CD14-positive monocyte (primary cell): ENCODE measurements at regions not wholly inside any gene's neighbourhood (a gene's known extent, or its start where the extent isn't known, plus 50 kb on each side); places are given as distances from the start of the nearest gene placed in this dataset.

Source experiments
- DNase-seq, 3 donors: peaks; one replicate each; pipeline ENCODE4 v3.0.0-alpha.2; 2011 to 2022
- H2AFZ ChIP-seq: 2 replicates; pipeline ENCODE4 v1.6.0; 2012; ENCODE audit warnings: mild to moderate bottlenecking, low read depth, low read length, inconsistent platforms; ENCODE audit not compliant: insufficient read depth, poor library complexity, severe bottlenecking
- H3K27ac ChIP-seq, 2 donors: 1 replicate in 1 of 2; 2 replicates in 1 of 2; pipeline ENCODE4 v1.5.1; 2012 to 2013; ENCODE audit warnings: low read length in 2 of 2, control low read depth in 1 of 2, inconsistent platforms in 1 of 2, low read depth in 1 of 2, mild to moderate bottlenecking in 1 of 2
- H3K27me3 ChIP-seq, 2 donors: one replicate each; pipeline versions ENCODE4 v1.6.0 to v1.6.1; 2011 to 2013; ENCODE audit warnings: low read length in 2 of 2; ENCODE audit not compliant: control insufficient read depth in 2 of 2, insufficient read depth in 2 of 2
- H3K36me3 ChIP-seq, 2 donors: replicated peaks in 1 of 2; 1 replicate in 1 of 2; 2 replicates in 1 of 2; pipeline versions ENCODE4 v1.5.1 to v1.6.1; 2012 to 2013; ENCODE audit warnings: low read length in 2 of 2, control low read depth in 1 of 2, inconsistent platforms in 1 of 2, mild to moderate bottlenecking in 1 of 2; ENCODE audit not compliant: insufficient read depth in 2 of 2, control insufficient read depth in 1 of 2
- H3K4me1 ChIP-seq, 2 donors: 1 replicate in 1 of 2; 2 replicates in 1 of 2; pipeline versions ENCODE4 v1.5.1 to v1.6.1; 2012 to 2013; ENCODE audit warnings: low read length in 2 of 2, control low read depth in 1 of 2, inconsistent platforms in 1 of 2, mild to moderate bottlenecking in 1 of 2, moderate library complexity in 1 of 2; ENCODE audit not compliant: insufficient read depth in 2 of 2, control insufficient read depth in 1 of 2
- H3K4me2 ChIP-seq: replicated peaks from 2 replicates; pipeline ENCODE3; 2012; ENCODE audit warnings: low read length, moderate library complexity, mild to moderate bottlenecking; ENCODE audit not compliant: poor library complexity, severe bottlenecking; ENCODE audit errors: extremely low read depth
- H3K4me3 ChIP-seq, 3 experiments: fragments of 200-600 bp in 1 of 3; sonication (generic) in 1 of 3; replicated peaks in 1 of 3; 1 replicate in 2 of 3; 2 replicates in 1 of 3; pipeline ENCODE4 v1.5.1; 2011 to 2013; ENCODE audit warnings: low read length in 3 of 3, mild to moderate bottlenecking in 3 of 3, control low read depth in 2 of 3, low read depth in 2 of 3, inconsistent platforms in 1 of 3, moderate library complexity in 1 of 3
- H3K79me2 ChIP-seq: 2 replicates; pipeline ENCODE4 v1.6.0; 2012; ENCODE audit warnings: mild to moderate bottlenecking, control low read depth, inconsistent platforms, low read length, moderate library complexity; ENCODE audit not compliant: insufficient read depth
- H3K9ac ChIP-seq: 2 replicates; pipeline ENCODE4 v1.6.0; 2017; ENCODE audit warnings: low read length, mild to moderate bottlenecking; ENCODE audit not compliant: insufficient read depth, poor library complexity, severe bottlenecking
- H3K9me3 ChIP-seq, 2 donors: replicated peaks in 1 of 2; 1 replicate in 1 of 2; 2 replicates in 1 of 2; pipeline versions ENCODE4 v1.5.1 to v1.6.1; 2012 to 2013; ENCODE audit warnings: low read length in 2 of 2, control low read depth in 1 of 2; ENCODE audit not compliant: control insufficient read depth in 1 of 2, insufficient read depth in 1 of 2
- H4K20me1 ChIP-seq: 2 replicates; pipeline ENCODE4 v1.6.0; 2012; ENCODE audit warnings: mild to moderate bottlenecking, low read length, control low read depth, moderate library complexity; ENCODE audit not compliant: insufficient read depth
- H3K27ac Mint-ChIP-seq, 7 donors: one replicate each; pipeline ENCODE4 v1.8.0; 2020; ENCODE audit warnings: mild to moderate bottlenecking in 7 of 7, mixed read lengths in 7 of 7, moderate library complexity in 6 of 7, inconsistent platforms in 2 of 7
- H3K27me3 Mint-ChIP-seq, 3 donors: one replicate each; pipeline ENCODE4 v1.8.0; 2021 to 2022; ENCODE audit warnings: low read depth in 3 of 3, mild to moderate bottlenecking in 3 of 3, mixed read lengths in 3 of 3, moderate library complexity in 3 of 3, inconsistent platforms in 1 of 3
- H3K36me3 Mint-ChIP-seq, 2 donors: one replicate each; pipeline ENCODE4 v1.8.0; 2020; ENCODE audit warnings: mixed read lengths in 2 of 2, inconsistent platforms in 1 of 2, mild to moderate bottlenecking in 1 of 2
- H3K4me1 Mint-ChIP-seq: one replicate; pipeline ENCODE4 v1.8.0; 2020; ENCODE audit warnings: mild to moderate bottlenecking, mixed read lengths
- H3K4me3 Mint-ChIP-seq, 2 donors: one replicate each; pipeline ENCODE4 v1.8.0; 2020; ENCODE audit warnings: mild to moderate bottlenecking in 2 of 2, mixed read lengths in 2 of 2, moderate library complexity in 1 of 2
- H3K9me3 Mint-ChIP-seq, 7 donors: one replicate each; pipeline ENCODE4 v1.8.0; 2020 to 2022; ENCODE audit warnings: mixed read lengths in 7 of 7, mild to moderate bottlenecking in 6 of 7, moderate library complexity in 6 of 7, inconsistent platforms in 2 of 7
- WGBS: methylation state at CpG from one replicate; pipeline ENCODE4 v1.1.5; 2013; ENCODE audit warnings: missing lambda C conversion rate; ENCODE audit not compliant: insufficient coverage; 5-methylcytosine and 5-hydroxymethylcytosine counted together
- intact Hi-C, 2 donors: fragments of 100-400 bp; cut with micrococcal nuclease; formaldehyde crosslinking; loops; one replicate each; pipeline versions ENCODE4 v1.15.0 to v1.15.1; 2023
- TF ChIP-seq, protein P1 (sequence below): fragments of 200-600 bp; IDR thresholded peaks from one replicate; pipeline ENCODE4 v1.8.0; 2022; ENCODE audit warnings: antibody characterized with exemption, mild to moderate bottlenecking

DNA sequence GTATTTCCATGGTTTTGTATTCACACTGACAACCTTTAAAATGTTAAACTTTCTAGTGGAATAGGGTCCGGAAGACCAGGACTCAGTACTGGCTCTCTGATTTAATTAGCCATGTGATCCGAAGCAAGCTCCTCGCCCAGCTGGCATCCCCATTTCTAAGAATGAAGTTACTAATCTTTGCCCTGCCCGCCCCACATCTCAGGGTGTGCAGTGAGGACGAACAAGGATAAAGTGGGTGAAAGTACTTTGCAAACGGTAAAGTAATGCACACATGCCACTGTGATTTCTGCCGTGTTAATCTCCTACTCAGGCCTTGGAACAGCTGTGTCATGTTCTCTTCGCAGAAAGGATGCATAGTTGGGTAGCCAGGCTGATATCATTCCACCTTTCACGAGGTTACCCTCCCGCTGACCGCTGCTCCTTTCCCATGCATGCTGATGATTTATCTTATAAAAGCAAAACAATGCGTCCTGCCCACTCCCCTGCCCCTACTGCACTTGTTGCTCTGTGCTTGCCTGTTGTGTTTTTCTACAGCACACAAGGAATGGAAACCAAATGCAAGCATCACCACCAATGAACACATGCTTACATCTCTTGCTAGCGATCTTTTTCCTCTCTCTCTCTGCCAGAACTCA lies 539.0 kb downstream of the EFNB2 start:
- WGBS: 96% methylated on average over 8 of the region's 13 CpGs
- no peak overlapping the region for H3K9ac ChIP-seq
- Mint-ChIP-seq H3K4me3 (no peak overlapping the region), H3K27me3 (peaks cover 0 to 2% (median 0%) of the 10 kb centered on the region in 3 donors), H3K9me3 (peaks cover 9 to 21% (median 14%) of the 10 kb centered on the region in 7 donors), H3K27ac (no peak overlapping the region), H3K36me3 (no peaks in the 10 kb centered on the region), H3K4me1 (no peaks in the 10 kb centered on the region)
- H3K79me2 ChIP-seq: no peaks in the 10 kb centered on the region
- intact Hi-C loops: no loop called here
- H3K4me3 ChIP-seq: no peak overlapping the region
- H3K27ac ChIP-seq: no peak overlapping the region
- H3K4me2 ChIP-seq: no peak overlapping the region
- no peaks in the 10 kb centered on the region for H3K36me3 ChIP-seq
- H3K9me3 ChIP-seq: peaks cover 5 to 26% of the 10 kb centered on the region in 2 donors
- H4K20me1 ChIP-seq: no peaks in the 10 kb centered on the region
- DNase-seq: no peak
- no peak overlapping the region for H2AFZ ChIP-seq
- H3K4me1 ChIP-seq: no peaks in the 10 kb centered on the region
- no peaks in the 10 kb centered on the region for H3K27me3 ChIP-seq
- TF ChIP-seq, protein P1, sequence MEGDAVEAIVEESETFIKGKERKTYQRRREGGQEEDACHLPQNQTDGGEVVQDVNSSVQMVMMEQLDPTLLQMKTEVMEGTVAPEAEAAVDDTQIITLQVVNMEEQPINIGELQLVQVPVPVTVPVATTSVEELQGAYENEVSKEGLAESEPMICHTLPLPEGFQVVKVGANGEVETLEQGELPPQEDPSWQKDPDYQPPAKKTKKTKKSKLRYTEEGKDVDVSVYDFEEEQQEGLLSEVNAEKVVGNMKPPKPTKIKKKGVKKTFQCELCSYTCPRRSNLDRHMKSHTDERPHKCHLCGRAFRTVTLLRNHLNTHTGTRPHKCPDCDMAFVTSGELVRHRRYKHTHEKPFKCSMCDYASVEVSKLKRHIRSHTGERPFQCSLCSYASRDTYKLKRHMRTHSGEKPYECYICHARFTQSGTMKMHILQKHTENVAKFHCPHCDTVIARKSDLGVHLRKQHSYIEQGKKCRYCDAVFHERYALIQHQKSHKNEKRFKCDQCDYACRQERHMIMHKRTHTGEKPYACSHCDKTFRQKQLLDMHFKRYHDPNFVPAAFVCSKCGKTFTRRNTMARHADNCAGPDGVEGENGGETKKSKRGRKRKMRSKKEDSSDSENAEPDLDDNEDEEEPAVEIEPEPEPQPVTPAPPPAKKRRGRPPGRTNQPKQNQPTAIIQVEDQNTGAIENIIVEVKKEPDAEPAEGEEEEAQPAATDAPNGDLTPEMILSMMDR: no peak

DNA sequence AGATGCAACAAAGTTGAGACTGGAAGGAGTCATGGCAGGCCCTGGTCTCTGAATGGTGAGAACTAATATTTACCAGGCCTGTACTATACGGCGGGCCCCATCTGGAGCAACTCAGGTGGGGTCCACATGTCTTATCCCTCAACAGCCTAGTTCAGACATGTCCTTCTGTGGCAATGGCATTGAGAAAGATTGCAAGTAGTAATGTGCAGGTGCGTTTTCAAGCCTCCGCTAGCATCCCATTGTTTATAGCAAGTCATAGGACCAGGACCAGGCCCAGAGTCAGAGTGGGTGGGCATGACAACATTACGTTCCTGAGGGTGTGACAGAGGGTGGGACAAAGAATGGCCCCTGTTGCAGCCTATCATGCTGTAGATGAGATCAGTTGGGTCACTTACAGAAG lies 541.1 kb downstream of the EFNB2 start:
- DNase-seq: no peak
- Histone ChIP-seq H4K20me1 (no peaks in the 10 kb centered on the region), H3K4me3 (no peak overlapping the region), H2AFZ (no peak overlapping the region), H3K79me2 (no peaks in the 10 kb centered on the region), H3K9ac (no peak overlapping the region), H3K9me3 (peaks cover 5 to 26% of the 10 kb centered on the region in 2 donors), H3K27ac (no peak overlapping the region), H3K27me3 (no peaks in the 10 kb centered on the region), H3K4me2 (no peak overlapping the region), H3K4me1 (no peaks in the 10 kb centered on the region), H3K36me3 (no peaks in the 10 kb centered on the region)
- H3K9me3 Mint-ChIP-seq: peaks cover 9 to 21% (median 14%) of the 10 kb centered on the region in 7 donors
- H3K36me3 Mint-ChIP-seq: no peaks in the 10 kb centered on the region
- intact Hi-C loops: no loop called here
- no peak overlapping the region for H3K27ac Mint-ChIP-seq
- peaks cover 0 to 2% (median 0%) of the 10 kb centered on the region in 3 donors for H3K27me3 Mint-ChIP-seq
- H3K4me1 Mint-ChIP-seq: no peaks in the 10 kb centered on the region
- TF ChIP-seq, protein P1: no peak
- H3K4me3 Mint-ChIP-seq: no peak overlapping the region
- WGBS: 97% methylated on average over 3 of the region's 5 CpGs
